ENCODE measurements at regions not wholly inside any gene's neighbourhood (a gene's known extent, or its start where the extent isn't known, plus 50 kb on each side); places are given as distances from the start of the nearest gene placed in this dataset.
"Not testable (repeated sequence)": the region's sequence is repeated elsewhere in the genome, so short reads cannot be mapped to it uniquely, and the experiment has no call there.

- no peak for DNase-seq (ENCODE audit: low spot score)
These were observed 204.6 kb upstream of the FLRT2 start for GRCh38 chr14:85325134-85326017.

GRCh38 chr14:85332401-85332800 lies 197.5 kb upstream of the FLRT2 start:
- DNase-seq (ENCODE audit: low spot score) = no peak

DNA sequence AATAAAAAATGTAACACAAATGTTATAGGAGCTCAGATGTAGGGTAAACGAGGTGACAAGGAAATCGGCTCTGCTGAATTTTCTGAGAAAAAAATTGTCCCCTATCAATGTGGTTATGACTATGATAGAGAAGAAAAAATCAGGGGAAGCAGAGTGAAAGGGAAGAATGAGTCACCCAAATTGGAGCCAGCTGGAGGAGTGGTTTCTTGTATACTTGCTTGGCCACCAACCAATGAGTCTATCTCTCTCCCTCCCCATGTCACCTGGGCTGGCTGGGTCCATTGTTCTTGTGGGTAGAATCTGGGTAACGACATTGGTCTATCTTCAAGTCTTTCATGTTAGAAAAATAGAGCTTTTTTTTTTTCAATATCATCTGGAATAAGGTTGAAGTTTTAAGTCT lies 196.6 kb upstream of the FLRT2 start:
- DNase-seq (ENCODE audit: low spot score) = no peak

DNA sequence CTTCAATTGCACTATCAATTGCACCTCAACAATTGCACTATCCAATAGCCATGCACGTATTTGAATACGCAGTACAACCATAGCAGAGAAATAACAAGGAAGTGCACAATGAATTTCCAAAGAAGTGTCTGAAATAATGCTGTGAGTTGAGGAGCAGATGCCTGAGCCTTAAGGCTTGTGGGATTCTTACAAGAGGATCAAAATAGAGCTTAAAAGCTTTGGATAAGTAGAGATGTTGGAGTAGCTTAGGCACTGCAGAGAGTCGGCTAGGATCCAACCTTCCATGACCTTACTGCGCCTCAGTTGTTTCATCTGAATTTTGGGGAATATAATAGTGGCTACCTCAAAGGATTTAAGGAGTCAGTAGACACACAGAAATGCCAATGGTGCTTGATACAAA lies 196.1 kb upstream of the FLRT2 start:
- no peak for DNase-seq (ENCODE audit: low spot score)

DNA sequence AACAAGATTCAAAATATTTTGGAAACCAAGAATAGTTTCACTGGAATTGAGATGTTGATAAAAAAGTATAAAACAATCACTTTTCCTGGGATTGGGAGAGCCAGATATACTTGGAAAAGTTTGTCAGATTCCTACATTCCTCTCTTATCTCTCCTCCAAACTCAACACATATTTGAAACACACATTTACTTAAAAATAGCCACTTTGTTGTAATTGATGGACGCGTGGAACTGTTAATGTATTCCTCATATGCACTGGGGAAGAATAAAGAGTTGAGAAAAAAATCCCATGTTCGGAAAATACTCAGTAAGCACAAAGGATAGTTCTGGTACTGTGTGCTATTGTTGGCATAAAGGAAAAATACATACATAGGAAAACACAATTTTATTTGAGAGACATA lies 195.6 kb upstream of the FLRT2 start:
- no peak for DNase-seq (ENCODE audit: low spot score)

DNA sequence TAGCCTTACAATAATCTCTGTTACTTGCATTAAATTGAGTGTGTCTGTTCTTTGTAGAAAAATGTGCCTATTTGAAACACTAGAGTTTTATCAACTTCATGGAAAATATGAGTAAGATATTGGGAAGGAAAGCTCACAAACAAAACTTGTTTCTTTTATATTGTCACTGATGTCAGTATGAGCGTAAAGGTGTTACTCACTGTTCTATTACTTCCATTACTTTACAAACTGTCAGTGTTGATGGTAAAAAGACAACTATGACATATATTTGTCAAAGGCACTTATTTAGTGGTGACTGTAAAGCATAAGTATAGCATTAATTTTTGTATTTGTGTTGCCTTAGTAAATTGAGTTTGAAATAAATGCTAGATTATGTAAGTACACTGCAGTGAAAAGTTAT lies 193.7 kb upstream of the FLRT2 start:
- DNase-seq (ENCODE audit: low spot score) = no peak

DNA sequence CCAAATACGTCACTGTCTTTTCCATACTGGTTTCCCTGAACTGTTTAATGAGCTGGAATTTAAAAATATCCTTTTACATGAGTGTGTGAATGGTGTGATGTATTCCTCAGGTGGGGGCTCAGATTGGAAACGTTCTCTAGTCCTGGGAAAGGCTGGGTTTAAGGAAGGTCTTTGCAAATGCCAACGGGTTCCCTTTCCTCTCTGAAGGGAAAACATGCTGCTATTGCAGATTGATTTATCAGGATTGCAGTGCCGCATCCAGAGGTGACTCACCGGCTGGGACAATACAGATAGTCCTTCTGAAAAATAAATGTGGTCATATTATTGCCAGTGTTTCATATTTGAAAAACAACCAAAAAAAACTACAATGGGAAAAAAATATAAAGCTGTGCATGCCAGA lies 193.1 kb upstream of the FLRT2 start:
- no peak for DNase-seq (ENCODE audit: low spot score)

DNA sequence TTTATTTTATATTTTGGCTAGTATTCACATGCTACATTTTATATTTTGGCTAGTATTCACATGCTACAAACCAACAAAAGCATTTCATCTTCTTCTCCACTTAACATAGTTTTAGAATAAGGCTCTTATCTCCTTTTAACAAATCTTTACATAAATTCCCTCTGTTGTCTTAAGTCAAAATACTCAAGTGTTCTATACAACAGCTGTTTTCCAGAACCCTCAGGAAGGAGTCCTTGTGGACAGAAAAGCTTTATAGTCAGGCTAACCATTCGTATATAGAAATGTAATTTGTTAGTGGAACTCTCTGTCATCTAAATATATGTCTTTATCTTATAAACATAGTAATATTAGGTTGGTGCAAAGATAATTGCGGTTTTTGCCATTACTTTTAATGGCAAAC lies 191.0 kb upstream of the FLRT2 start:
- DNase-seq (ENCODE audit: low spot score) = no peak

DNA sequence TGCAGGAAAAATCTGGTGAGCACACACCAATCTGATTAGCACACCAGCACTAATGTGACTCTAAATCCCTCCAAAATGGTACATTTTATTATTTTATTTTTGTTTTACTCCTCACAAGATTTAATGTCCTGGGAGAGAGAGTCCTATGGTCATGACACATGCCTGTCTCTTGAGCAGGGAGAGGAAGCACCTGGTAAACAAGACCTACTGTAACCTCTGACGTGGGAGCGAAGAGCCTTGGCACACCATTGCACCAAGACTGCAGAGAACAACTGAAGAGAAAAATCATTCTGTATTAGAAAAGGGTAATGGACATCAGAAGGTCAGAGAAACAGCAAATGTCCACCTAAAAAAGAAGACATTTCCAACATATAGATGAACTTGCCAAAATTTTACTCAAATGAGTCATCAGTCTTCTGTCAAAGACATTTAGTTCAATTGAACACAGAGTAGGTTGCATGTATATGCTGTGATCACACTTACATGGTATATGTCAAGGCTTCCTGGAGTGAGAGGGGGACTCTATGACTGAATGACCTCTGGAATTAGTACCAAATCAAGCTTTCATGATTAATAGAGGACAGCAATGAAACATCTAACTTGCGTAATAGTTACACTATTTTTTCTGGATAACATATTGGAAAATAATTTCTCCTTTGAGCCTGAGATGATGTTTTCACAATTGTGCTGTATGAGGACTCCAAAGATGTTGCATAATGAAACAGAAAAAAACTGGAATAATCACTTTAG lies 186.9 kb upstream of the FLRT2 start:
- DNase-seq (ENCODE audit: low spot score) = no peak

DNA sequence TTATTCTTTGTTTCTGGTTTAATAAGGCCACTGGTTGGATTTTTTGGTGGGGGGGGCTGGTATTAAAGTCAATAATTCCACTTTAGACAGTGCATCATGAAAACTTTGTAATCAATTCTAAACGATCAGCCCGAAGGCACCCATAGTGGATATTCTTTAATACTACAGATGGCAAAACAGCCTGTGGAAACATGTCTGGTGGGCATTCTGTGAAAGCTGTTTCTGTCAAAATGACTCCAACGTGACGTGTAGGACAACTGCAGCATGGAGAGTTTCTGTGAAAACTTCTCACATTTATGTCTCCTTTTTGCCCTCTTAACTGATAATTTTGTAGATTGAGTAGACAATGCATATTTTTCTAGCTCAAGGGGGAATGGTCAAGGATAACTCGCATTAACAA lies 185.8 kb upstream of the FLRT2 start:
- DNase-seq (ENCODE audit: low spot score) = no peak

GRCh38 chr14:85344847-85345570 lies 184.9 kb upstream of the FLRT2 start:
- no peak for DNase-seq (ENCODE audit: low spot score)

DNA sequence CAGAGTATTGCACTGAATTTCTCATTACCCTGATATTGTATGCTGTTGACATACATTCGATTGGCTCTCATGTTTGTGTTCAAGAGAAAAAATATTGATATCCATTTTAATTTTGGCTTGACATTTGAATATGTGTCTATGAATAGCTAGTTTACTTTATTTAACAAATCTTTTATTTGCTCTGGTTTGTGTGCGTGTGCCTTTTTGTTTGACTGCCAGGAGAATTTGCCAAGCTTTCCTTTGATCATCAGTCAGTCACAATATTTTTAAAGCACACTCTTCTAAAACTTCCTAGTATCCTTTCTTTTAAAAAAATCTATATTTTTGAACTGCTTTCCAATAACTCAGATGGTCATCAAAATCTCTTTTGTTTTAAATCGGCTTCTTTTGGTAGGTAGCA lies 179.3 kb upstream of the FLRT2 start:
- DNase-seq (ENCODE audit: low spot score) = no peak

DNA sequence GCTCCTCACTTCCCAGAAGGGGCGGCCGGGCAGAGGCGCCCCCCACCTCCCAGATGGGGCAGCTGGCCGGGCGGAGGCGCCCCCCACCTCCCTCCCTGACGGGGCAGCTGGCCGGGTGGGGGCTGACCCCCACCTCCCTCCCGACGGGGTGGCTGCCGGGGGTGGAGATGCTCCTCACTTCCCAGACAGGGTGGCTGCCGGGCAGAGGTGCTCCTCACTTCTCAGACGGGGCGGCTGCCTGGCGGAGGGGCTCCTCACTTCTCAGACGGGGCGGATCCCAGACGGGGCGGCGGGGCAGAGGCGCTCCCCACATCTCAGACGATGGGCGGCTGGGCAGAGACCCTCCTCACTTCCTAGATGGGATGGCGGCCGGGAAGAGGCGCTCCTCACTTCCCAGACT lies 177.4 kb upstream of the FLRT2 start:
- not testable (repeated sequence) for DNase-seq (ENCODE audit: low spot score)

GRCh38 chr14:85357120-85357519 lies 172.8 kb upstream of the FLRT2 start:
- DNase-seq (ENCODE audit: low spot score) = no peak

DNA sequence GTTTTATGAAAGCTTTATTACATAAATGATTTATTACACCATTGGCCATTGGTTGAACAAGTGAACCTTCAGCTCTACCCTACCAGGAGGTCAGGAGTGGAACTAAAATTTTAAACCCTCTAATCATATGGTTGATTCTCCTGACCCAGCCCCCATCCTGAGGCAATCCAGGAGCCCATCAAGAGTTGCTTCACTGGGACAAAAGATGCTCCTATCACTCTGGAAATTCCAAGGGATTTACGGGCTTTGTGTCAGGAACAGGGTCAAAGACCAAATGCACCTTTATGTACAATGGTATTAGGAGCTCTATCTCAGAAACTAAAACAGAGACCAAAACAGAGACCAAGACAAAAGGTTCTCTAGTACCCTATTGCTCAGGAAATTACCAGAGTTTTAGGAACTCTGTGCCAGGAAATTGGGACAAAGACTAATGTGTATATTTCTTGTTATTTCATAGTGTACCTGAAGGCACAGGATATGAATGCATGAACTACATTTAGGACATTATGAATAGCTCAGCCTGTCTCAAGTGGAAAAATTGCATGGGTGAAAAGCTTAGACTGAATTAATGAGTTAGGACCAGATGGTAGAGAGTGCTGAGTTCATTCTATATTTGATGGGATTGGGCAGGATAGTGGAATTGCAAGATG lies 171.7 kb upstream of the FLRT2 start:
- no peak for DNase-seq (ENCODE audit: low spot score)

GRCh38 chr14:85359505-85359904 lies 170.4 kb upstream of the FLRT2 start:
- no peak for DNase-seq (ENCODE audit: low spot score)

GRCh38 chr14:85363358-85363757 lies 166.6 kb upstream of the FLRT2 start:
- no peak for DNase-seq (ENCODE audit: low spot score)

DNA sequence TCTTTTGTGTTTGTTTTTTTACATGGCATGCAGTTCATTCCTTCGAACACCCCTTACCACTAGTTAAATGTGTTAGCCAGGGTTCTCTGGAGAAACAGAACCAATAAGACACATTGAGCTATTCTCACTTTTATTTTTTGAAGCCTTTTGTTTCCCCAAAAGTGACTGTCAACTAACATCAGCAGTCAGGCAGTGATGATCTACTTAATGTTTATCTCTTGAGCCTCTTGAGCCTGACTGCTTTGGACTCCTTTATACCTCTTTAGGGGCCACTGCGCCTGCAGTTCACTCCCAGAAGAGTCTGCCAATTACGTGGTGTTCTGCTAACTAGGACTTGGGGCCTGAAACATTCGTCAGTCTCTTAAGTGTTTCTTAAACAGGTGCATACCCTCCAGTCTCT lies 163.7 kb upstream of the FLRT2 start:
- DNase-seq (ENCODE audit: low spot score) = no peak

DNA sequence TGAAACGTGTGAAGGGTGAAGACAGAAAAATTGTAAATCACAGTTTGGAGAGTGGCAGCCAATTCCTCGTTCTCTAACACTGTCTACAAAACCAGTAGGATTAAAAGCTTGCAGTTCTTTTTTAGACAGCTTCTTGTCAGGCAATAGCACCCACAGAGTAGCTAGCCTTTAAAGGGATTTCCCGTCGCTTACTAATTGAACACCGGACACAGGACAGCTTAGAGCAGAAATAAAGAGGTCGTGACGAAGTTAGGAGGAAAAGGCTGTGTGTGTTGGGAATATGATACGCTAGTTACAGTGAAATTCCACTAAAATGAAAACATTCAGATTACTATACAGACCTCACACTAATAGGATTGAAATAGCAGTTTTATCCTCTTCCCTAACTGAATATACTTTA lies 149.1 kb upstream of the FLRT2 start:
- no peak for DNase-seq (ENCODE audit: low spot score)

DNA sequence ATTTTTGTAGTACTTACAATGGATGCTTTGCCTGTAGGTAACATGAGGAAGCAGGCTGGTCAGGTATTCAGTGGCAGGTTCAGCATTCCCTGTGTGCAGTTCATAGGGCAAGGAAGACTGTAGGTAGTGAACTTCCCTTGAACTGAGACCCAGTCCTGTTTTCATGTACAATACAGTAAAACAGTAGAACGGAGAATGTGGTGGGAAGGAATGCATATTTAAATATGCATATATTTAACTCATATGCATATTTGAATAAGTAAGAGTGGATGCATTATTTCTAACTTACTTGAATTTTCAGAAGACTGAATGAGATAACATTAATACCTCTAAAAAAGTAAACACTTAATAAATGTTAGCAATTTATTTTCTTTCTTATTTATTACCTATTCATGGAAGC lies 147.6 kb upstream of the FLRT2 start:
- DNase-seq (ENCODE audit: low spot score) = no peak

DNA sequence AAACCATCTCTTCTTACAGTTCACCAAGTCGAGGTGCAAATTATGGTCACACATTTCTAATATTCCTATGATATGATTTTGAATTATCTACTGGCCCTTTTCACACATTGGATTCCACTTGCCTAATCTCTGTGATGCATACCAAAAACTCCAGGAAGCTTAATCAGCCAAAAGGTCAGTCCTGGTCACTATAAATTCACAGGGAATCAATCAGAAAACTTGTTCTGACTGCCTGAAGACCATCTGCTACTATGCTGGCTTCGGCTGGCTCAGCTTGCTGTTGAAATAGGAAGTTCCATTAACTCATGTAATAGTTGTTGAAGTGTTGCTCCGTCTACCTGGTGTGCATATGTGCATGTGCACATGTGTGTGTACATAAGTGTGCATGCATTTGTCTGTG lies 142.8 kb upstream of the FLRT2 start:
- no peak for DNase-seq (ENCODE audit: low spot score)

DNA sequence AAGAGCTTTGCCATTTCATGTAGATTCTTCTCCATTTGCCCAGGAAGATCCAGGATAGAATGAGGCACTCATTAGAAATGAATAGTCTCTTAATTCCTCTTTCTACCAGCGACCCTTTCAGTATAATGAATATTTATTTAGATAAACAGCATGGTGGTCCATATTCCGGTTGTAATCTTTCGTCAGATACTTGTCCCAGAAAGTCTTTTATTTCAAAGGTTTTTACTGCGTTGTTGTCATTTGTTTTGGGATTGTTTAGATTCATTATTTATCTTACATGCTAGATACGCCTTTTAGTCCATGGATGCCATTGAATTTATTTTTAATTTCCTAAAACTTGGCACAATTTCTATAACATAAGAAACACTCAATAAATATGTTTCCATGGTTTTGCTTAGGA lies 139.7 kb upstream of the FLRT2 start:
- DNase-seq (ENCODE audit: low spot score) = no peak
